ENCODE measurements at regions not wholly inside any gene's neighbourhood (a gene's known extent, or its start where the extent isn't known, plus 50 kb on each side); places are given as distances from the start of the nearest gene placed in this dataset.

DNA sequence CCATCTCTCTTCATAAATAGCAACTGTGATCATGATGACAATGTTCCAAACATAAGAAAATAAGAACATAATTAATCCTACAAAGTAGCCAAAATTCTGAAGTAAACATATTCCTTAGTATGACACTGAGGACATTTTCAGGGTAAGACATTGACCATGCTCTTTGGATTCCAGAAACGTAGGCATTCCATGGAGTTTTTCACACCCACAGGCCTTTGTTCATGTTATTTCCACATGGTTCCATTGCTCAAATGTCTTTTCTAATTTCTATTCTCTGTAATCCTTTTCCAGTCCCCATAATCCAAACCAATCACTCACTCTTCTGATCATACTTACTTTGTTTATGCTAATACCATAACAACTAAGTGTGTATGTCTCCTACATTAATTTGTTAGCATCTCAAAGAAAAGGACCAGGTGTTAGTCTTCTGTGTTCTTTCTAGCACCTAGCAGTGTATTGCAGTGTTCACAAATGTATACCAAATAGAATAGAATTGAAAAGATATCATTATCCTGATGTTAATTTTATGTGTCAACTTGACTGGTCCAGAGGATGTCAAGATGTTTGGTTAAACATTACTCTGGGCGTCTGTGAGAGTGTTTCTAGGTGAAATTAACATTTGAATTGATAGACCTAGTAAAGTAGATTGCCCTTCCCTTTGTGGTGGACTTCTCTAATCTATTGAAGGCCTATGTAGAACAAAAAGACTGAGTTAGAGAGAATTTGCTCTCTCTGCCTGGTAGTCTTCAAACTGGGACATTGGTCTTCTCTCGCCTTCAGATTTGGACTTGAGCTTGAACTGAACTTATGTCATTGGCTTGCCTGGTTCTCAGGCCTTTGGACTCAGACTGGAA lies 516.6 kb downstream of the PTPRC start:
- Histone ChIP-seq H3K27ac (no peak overlapping the region), H3K9me3 (no peaks in the 10 kb centered on the region), H3K4me3 (replicated peaks in 1 of 3) (no peak overlapping the region), H3K4me1 (no peaks in the 10 kb centered on the region), H3K27me3 (no peaks in the 10 kb centered on the region), H3K36me3 (no peaks in the 10 kb centered on the region)
- TF ChIP-seq POLR2A (IDR thresholded peaks at IDR 0.05) (no peak), CTCF (IDR thresholded peaks at IDR 0.05) (no peak)
- 86 to 90% methylated on average over 3 of the region's 3 CpGs for WGBS, 2 donors
- DNase-seq: no peak
- intact Hi-C loops (cut with DNase I): no loop called here

DNA sequence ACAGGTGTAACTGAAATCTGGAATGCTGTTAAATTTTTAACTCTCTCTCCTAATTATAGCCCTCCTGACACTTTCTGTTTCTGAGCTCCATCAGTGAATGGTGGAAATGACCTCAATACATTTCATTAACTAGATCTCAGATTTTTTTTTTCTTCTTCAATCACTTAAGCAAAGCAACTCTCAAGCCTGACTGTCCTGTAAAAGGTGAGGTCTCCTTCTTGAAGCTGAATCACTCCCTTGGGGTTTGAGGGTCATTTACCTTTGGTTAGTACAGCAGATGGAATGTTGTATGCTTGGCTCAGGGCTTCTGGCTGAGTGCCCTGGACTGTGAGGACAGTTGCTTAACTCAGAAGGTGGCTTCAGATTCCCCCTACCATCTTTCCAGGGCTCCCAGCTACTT lies 518.7 kb downstream of the PTPRC start:
- Histone ChIP-seq H3K9me3 (no peaks in the 10 kb centered on the region), H3K4me1 (no peaks in the 10 kb centered on the region), H3K4me3 (replicated peaks in 1 of 3) (no peak overlapping the region), H3K27me3 (no peaks in the 10 kb centered on the region), H3K27ac (no peak overlapping the region), H3K36me3 (no peaks in the 10 kb centered on the region)
- no peak for DNase-seq
- intact Hi-C loops (cut with DNase I): no loop called here
- TF ChIP-seq POLR2A (IDR thresholded peaks at IDR 0.05) (no peak), CTCF (IDR thresholded peaks at IDR 0.05) (no peak)

- Histone ChIP-seq H3K27me3 (no peaks in the 10 kb centered on the region), H3K4me3 (replicated peaks in 1 of 3) (no peak overlapping the region), H3K27ac (no peak overlapping the region), H3K36me3 (no peaks in the 10 kb centered on the region), H3K9me3 (no peaks in the 10 kb centered on the region), H3K4me1 (no peaks in the 10 kb centered on the region)
- intact Hi-C loops (cut with DNase I): no loop called here
- WGBS, 2 donors: 76 to 96% methylated on average over 1 of the region's 1 CpG
- TF ChIP-seq POLR2A (IDR thresholded peaks at IDR 0.05) (no peak), CTCF (IDR thresholded peaks at IDR 0.05) (no peak)
- DNase-seq: no peak
Measured at GRCh38 chr1:199160521-199161318, 521.9 kb downstream of the PTPRC start.

DNA sequence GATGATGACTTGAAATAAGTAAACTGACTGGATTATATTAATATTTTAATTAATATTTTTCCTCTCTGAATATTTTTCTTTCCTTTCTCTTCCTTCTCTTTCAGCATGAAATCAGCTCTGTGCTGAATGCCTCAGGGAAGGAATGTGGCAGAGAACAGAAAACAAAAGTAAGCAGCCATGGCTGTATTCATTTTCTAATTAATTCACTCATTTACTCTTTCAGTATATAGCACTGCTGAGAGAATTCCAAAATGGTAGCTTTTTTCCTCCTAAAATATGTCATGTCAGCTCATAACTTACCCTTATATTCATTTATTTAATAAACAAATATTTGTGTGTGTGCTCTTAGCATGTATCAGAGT lies 522.5 kb downstream of the PTPRC start:
- TF ChIP-seq CTCF (IDR thresholded peaks at IDR 0.05): no peak
- no peak for TF ChIP-seq POLR2A (IDR thresholded peaks at IDR 0.05)
- Histone ChIP-seq H3K27ac (no peak overlapping the region), H3K4me3 (replicated peaks in 1 of 3) (no peak overlapping the region), H3K36me3 (no peaks in the 10 kb centered on the region), H3K27me3 (no peaks in the 10 kb centered on the region), H3K4me1 (no peaks in the 10 kb centered on the region), H3K9me3 (no peaks in the 10 kb centered on the region)
- intact Hi-C loops (cut with DNase I): no loop called here
- DNase-seq: no peak

DNA sequence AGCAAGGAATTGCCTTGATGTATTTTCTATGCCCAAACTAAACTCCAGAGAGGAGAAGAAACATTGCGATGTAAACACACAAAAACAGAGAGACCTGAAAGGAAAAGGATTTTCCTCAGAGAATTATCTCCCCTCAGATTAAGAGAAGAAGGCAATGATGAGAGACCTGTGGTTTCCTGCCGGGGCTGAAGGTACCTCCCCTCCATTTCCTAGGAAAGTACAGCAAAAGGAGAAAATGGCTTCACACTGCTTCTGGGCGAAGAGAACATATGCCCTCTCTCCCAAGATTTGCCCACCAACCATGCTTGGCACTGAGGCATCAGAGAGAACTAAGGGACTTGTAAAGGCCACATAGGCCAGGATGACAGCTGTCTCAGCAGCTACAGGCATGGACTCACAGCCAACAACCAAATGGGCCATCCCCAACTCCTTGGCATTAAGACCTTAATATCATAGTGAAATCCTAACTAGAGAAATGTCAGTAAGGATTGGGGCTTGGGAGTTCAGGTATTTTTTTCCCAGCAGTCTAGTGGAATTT lies 523.0 kb downstream of the PTPRC start:
- no peaks in the 10 kb centered on the region for H3K27me3 ChIP-seq
- H3K36me3 ChIP-seq: no peaks in the 10 kb centered on the region
- H3K27ac ChIP-seq: no peak overlapping the region
- intact Hi-C loops (cut with DNase I): no loop called here
- no peak for DNase-seq
- H3K9me3 ChIP-seq: no peaks in the 10 kb centered on the region
- WGBS, 2 donors: 90 to 94% methylated on average over 3 of the region's 3 CpGs
- no peaks in the 10 kb centered on the region for H3K4me1 ChIP-seq
- no peak overlapping the region for H3K4me3 ChIP-seq (replicated peaks in 1 of 3)
- TF ChIP-seq POLR2A (IDR thresholded peaks at IDR 0.05) (no peak), CTCF (IDR thresholded peaks at IDR 0.05) (no peak)

All from thyroid gland (tissue), 4 donors.